ENCODE measurements at regions not wholly inside any gene's neighbourhood (a gene's known extent, or its start where the extent isn't known, plus 50 kb on each side); places are given as distances from the start of the nearest gene placed in this dataset.

DNA sequence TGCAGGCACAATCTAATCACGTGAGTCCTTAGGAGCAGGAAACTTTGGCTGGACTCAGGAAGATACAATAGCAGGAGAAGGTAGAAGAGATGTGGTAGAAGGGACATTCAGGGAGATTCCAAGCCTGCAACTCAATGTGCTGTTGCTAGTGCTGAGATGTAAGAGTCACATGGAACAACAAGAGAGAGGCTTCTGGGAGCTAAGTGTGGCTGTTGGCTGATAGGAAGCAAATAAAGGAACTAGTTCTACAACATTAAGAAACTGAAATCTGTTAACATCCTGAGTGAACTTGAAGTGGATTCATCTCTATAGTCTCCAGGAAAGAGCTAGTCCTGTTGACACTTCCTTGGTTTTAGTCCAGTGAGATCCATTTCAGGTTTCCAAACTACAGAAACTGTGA, 1207.4 kb downstream of the ADGRL3 start:
- no peak for TF ChIP-seq TAF1 (IDR thresholded peaks at IDR 0.05; ENCODE audit: borderline replicate concordance, low read depth, low read length)
- TF ChIP-seq POLR2AphosphoS5 (IDR thresholded peaks at IDR 0.05; ENCODE audit: low read depth, low read length), result no peak
- TF ChIP-seq POLR2A (IDR thresholded peaks at IDR 0.05; ENCODE audit: low read depth, low read length), result no peak
- FAIRE-seq (no peak), DNase-seq (ENCODE audit: insufficient read length) (no peak)

- DNase-seq (ENCODE audit: insufficient read length), result no peak
- no peak for FAIRE-seq
- no peak for TF ChIP-seq TAF1 (IDR thresholded peaks at IDR 0.05; ENCODE audit: borderline replicate concordance, low read depth, low read length)
- no peak for TF ChIP-seq POLR2A (IDR thresholded peaks at IDR 0.05; ENCODE audit: low read depth, low read length)
- TF ChIP-seq POLR2AphosphoS5 (IDR thresholded peaks at IDR 0.05; ENCODE audit: low read depth, low read length), result no peak
Measured at GRCh38 chr4:62402088-62402806, 1202.1 kb downstream of the ADGRL3 start.

DNA sequence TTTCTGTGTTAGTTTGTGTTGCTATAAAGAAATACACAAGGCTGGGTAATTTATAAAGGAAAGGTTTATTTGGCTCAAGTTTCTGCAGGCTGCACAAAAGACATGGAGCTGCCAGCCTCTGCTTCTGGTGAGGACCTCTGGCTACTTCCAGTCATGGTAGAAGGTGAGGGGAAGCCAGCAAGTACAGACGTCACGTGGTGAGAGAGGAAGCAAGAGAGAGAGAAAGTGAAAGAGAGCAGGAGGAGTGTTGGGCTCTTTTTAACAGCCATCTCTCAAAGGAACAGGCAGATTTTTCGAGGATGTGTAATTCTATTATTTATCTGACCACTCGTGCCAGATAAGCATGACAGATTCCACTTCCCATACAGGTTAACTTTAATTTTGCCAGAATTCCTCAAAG, 1199.1 kb downstream of the ADGRL3 start:
- DNase-seq (ENCODE audit: insufficient read length) (no peak), FAIRE-seq (no peak)
- no peak for TF ChIP-seq POLR2AphosphoS5 (IDR thresholded peaks at IDR 0.05; ENCODE audit: low read depth, low read length)
- no peak for TF ChIP-seq TAF1 (IDR thresholded peaks at IDR 0.05; ENCODE audit: borderline replicate concordance, low read depth, low read length)
- no peak for TF ChIP-seq POLR2A (IDR thresholded peaks at IDR 0.05; ENCODE audit: low read depth, low read length)

GRCh38 chr4:62398318-62398717, 1198.2 kb downstream of the ADGRL3 start:
- FAIRE-seq (no peak), DNase-seq (ENCODE audit: insufficient read length) (no peak)
- TF ChIP-seq POLR2A (IDR thresholded peaks at IDR 0.05; ENCODE audit: low read depth, low read length) (no peak), POLR2AphosphoS5 (IDR thresholded peaks at IDR 0.05; ENCODE audit: low read depth, low read length) (no peak), TAF1 (IDR thresholded peaks at IDR 0.05; ENCODE audit: borderline replicate concordance, low read depth, low read length) (no peak)

DNA sequence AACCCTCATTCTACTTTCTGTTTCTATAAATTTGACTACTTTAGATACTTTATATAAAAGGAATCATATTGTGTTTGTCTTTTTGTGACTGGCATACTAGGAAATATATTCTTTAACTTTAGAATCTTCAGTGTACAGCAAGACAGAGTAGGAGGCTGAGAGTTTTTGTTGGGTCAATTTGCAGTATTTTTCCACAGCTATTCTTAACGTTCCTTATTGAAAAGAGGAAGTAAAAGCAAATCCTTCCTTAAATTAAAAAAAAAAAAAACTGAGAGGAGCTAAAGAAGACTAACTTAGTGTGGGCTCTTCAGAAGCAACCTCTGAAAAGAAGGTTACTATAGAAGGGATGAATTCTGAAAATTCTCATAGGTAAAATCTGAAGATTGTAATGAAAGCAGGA, 1194.6 kb downstream of the ADGRL3 start:
- DNase-seq (ENCODE audit: insufficient read length), result no peak
- TF ChIP-seq POLR2AphosphoS5 (IDR thresholded peaks at IDR 0.05; ENCODE audit: low read depth, low read length) (no peak), POLR2A (IDR thresholded peaks at IDR 0.05; ENCODE audit: low read depth, low read length) (no peak), TAF1 (IDR thresholded peaks at IDR 0.05; ENCODE audit: borderline replicate concordance, low read depth, low read length) (no peak)
- no peak for FAIRE-seq

DNA sequence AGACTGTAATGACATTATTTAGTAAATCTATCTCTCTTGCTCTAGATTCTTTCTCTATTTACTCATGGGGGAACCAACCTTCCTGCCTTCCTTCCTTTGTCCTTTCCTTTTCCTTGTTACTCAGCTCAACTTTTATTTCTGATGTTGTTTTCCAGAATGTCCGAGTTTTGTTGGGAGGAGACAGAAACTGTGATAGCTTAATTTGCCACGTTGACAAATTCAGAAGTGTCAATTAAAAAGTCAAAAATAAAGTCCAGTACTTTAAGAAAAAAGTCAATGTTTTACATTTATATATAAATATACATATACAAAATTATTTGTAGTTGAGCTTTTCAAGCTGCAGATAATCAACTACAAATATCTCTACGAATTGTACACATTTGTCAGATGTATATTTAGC, 1187.7 kb downstream of the ADGRL3 start:
- TF ChIP-seq POLR2A (IDR thresholded peaks at IDR 0.05; ENCODE audit: low read depth, low read length) (no peak), TAF1 (IDR thresholded peaks at IDR 0.05; ENCODE audit: borderline replicate concordance, low read depth, low read length) (no peak), POLR2AphosphoS5 (IDR thresholded peaks at IDR 0.05; ENCODE audit: low read depth, low read length) (no peak)
- FAIRE-seq, result no peak

DNA sequence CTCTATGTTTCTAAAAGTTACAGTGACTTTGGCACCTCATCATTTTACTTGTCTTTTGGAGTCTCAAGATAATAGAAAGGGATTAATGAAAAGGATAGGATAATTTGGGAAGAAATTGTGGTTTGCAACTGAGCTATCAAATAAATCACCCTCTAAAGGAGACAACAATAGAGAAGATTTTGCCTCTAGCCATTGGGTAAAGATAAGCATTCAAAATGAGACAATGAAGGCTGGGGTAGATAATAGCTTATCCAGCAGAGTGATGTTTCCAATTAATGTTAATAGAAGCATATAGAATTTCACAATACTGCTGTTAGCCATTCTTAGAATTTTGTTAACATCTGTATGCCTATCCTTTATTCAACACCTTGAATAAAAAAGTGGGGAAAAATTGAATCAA, 1177.6 kb downstream of the ADGRL3 start:
- TF ChIP-seq POLR2A (IDR thresholded peaks at IDR 0.05; ENCODE audit: low read depth, low read length), result no peak
- TF ChIP-seq TAF1 (IDR thresholded peaks at IDR 0.05; ENCODE audit: borderline replicate concordance, low read depth, low read length), result no peak
- TF ChIP-seq POLR2AphosphoS5 (IDR thresholded peaks at IDR 0.05; ENCODE audit: low read depth, low read length), result no peak
- DNase-seq (ENCODE audit: insufficient read length) (no peak), FAIRE-seq (no peak)

More for the DNA sequence above, 1187.7 kb downstream of the ADGRL3 start:
- DNase-seq (ENCODE audit: insufficient read length), result no peak

GRCh38 chr4:62377245-62377644, 1177.1 kb downstream of the ADGRL3 start:
- DNase-seq (ENCODE audit: insufficient read length) (no peak), FAIRE-seq (no peak)
- TF ChIP-seq TAF1 (IDR thresholded peaks at IDR 0.05; ENCODE audit: borderline replicate concordance, low read depth, low read length), result no peak
- TF ChIP-seq POLR2AphosphoS5 (IDR thresholded peaks at IDR 0.05; ENCODE audit: low read depth, low read length), result no peak
- TF ChIP-seq POLR2A (IDR thresholded peaks at IDR 0.05; ENCODE audit: low read depth, low read length), result no peak

DNA sequence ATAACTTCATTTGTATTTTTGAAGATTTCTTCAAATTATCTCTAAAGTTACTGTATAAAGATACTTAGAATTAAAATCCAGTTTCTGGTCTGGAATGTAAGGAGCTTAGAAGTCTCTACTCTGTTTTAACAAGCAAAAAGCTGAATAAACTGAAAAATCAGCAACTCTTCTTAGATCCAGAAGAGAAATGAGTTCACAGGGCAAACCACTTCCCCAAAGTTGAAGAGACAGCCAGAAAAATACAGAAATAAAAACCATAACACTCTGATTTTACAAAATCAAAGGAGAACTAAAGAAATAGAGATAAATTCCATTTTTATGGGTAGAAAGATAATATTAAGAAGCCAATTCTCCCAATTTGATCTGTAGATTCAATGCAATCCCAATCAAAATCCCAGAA, 1166.8 kb downstream of the ADGRL3 start:
- DNase-seq (ENCODE audit: insufficient read length) (no peak), FAIRE-seq (no peak)
- no peak for TF ChIP-seq POLR2A (IDR thresholded peaks at IDR 0.05; ENCODE audit: low read depth, low read length)
- no peak for TF ChIP-seq POLR2AphosphoS5 (IDR thresholded peaks at IDR 0.05; ENCODE audit: low read depth, low read length)
- no peak for TF ChIP-seq TAF1 (IDR thresholded peaks at IDR 0.05; ENCODE audit: borderline replicate concordance, low read depth, low read length)

GRCh38 chr4:62360156-62360545, 1160.0 kb downstream of the ADGRL3 start:
- FAIRE-seq (no peak), DNase-seq (ENCODE audit: insufficient read length) (no peak)
- TF ChIP-seq POLR2AphosphoS5 (IDR thresholded peaks at IDR 0.05; ENCODE audit: low read depth, low read length) (no peak), POLR2A (IDR thresholded peaks at IDR 0.05; ENCODE audit: low read depth, low read length) (no peak), TAF1 (IDR thresholded peaks at IDR 0.05; ENCODE audit: borderline replicate concordance, low read depth, low read length) (no peak)

DNA sequence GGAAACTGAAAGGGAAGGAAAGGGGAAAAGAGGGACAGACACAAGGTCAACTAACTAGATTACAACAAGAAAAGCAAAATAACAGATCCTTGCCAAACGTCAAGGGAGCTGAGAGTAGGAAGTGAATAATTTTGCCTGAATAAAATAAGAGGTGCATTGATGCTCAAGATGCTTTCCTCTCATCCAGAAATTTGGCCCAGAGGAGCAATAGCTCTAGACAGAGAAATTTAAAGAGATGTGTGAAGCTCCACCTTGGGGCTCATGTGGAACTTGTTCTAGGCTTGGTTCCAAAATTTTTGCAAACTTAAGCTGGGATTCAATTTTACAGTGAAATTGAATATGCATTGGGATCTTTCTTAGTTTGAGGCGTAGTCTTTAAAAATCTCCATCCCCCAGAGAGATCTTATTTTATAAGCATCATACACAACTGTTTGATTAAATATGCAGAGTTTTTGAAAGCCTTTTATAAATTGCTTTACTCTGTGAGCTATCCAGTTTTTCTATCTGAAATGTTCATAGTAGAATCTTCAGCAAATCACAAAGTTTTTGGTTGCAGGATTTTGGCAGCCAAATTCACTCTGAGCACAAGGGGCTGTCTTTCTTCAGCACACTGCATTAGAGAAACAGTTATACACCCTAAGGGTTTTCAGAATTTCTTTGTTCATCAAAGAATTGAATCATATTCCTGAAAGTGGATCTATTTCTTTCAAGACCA, 1159.5 kb downstream of the ADGRL3 start:
- no peak for FAIRE-seq
- DNase-seq (ENCODE audit: insufficient read length), result no peak
- TF ChIP-seq POLR2AphosphoS5 (IDR thresholded peaks at IDR 0.05; ENCODE audit: low read depth, low read length) (no peak), POLR2A (IDR thresholded peaks at IDR 0.05; ENCODE audit: low read depth, low read length) (no peak), TAF1 (IDR thresholded peaks at IDR 0.05; ENCODE audit: borderline replicate concordance, low read depth, low read length) (no peak)

DNA sequence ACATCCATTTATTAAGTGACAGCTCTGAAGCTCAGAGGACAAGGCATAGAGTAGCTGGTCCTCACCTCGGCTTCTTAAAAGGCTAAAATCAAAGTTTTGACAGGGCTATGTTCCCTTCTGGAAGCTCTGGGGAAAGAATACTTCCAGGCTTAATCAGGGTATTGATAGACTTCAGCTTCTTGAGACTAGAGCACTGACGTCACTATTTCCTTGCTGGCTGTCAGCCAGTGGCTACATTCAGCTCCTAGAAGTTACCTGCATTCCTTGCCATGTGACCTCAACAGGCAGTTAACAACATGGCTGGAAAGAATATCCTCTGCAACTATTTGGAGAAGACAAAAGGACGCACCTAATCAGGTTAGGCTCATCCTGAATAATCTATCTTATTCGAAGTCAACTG, 1144.8 kb downstream of the ADGRL3 start:
- FAIRE-seq, result no peak
- TF ChIP-seq POLR2A (IDR thresholded peaks at IDR 0.05; ENCODE audit: low read depth, low read length) (no peak), TAF1 (IDR thresholded peaks at IDR 0.05; ENCODE audit: borderline replicate concordance, low read depth, low read length) (no peak), POLR2AphosphoS5 (IDR thresholded peaks at IDR 0.05; ENCODE audit: low read depth, low read length) (no peak)
- DNase-seq (ENCODE audit: insufficient read length), result no peak
